H9 (cell line): ENCODE measurements at regions not wholly inside any gene's neighbourhood (a gene's known extent, or its start where the extent isn't known, plus 50 kb on each side); places are given as distances from the start of the nearest gene placed in this dataset.

Experiments
- DNase-seq: peaks from one replicate; pipeline ENCODE4 v3.0.0-alpha.2; 2017
- H2AFZ ChIP-seq: one replicate; pipeline ENCODE4 v1.6.1; 2013; ENCODE audit warnings: mild to moderate bottlenecking, low read length, control low read depth, moderate library complexity
- H2AK5ac ChIP-seq: 2 replicates; pipeline ENCODE4 v1.6.1; 2013; ENCODE audit warnings: low read length, control low read depth, mixed read lengths; ENCODE audit not compliant: insufficient read length
- H2BK120ac ChIP-seq: one replicate; pipeline ENCODE4 v1.6.1; 2013; ENCODE audit warnings: low read depth, mild to moderate bottlenecking, low read length, control low read depth, inconsistent platforms; ENCODE audit not compliant: poor library complexity, severe bottlenecking
- H2BK12ac ChIP-seq: 2 replicates; pipeline ENCODE4 v1.6.1; 2013; ENCODE audit warnings: low read length, control low read depth, mixed read lengths, low read depth; ENCODE audit not compliant: insufficient read length
- H2BK15ac ChIP-seq: 2 replicates; pipeline ENCODE4 v1.6.1; 2013; ENCODE audit warnings: low read depth, low read length, control low read depth
- H2BK20ac ChIP-seq: one replicate; pipeline ENCODE4 v1.6.1; 2013; ENCODE audit warnings: low read depth, mild to moderate bottlenecking, low read length, control low read depth, inconsistent platforms; ENCODE audit not compliant: poor library complexity, severe bottlenecking
- H2BK5ac ChIP-seq: 2 replicates; pipeline ENCODE4 v1.6.1; 2013; ENCODE audit warnings: low read length, control low read depth, mixed read lengths; ENCODE audit not compliant: insufficient read length
- H3K14ac ChIP-seq: 2 replicates; pipeline ENCODE4 v1.6.1; 2013; ENCODE audit warnings: low read length, control low read depth; ENCODE audit not compliant: insufficient read depth
- H3K18ac ChIP-seq: 2 replicates; pipeline ENCODE4 v1.6.1; 2013; ENCODE audit warnings: low read depth, mild to moderate bottlenecking, mixed read lengths, low read length, control low read depth; ENCODE audit not compliant: insufficient read length
- H3K23ac ChIP-seq: 2 replicates; pipeline ENCODE4 v1.6.1; 2013; ENCODE audit warnings: low read length, control low read depth, mixed read lengths, low read depth; ENCODE audit not compliant: insufficient read length
- H3K23me2 ChIP-seq: 2 replicates; pipeline ENCODE4 v1.6.1; 2013; ENCODE audit warnings: low read depth, mild to moderate bottlenecking, mixed read lengths, low read length, control low read depth; ENCODE audit not compliant: insufficient read length, poor library complexity, severe bottlenecking
- H3K27ac ChIP-seq: 2 replicates; pipeline ENCODE4 v1.5.1; 2013; ENCODE audit warnings: low read length, control low read depth, mixed read lengths, low read depth; ENCODE audit not compliant: insufficient read length
- H3K27me3 ChIP-seq: 2 replicates; pipeline ENCODE4 v1.6.1; 2013; ENCODE audit warnings: low read length, control low read depth, inconsistent platforms; ENCODE audit not compliant: insufficient read depth
- H3K4ac ChIP-seq: 2 replicates; pipeline ENCODE4 v1.6.1; 2013; ENCODE audit warnings: low read depth, mild to moderate bottlenecking, control low read depth, inconsistent platforms, low read length, moderate library complexity
- H3K4me1 ChIP-seq: 2 replicates; pipeline ENCODE4 v1.6.1; 2013; ENCODE audit warnings: low read length, control low read depth, inconsistent platforms; ENCODE audit not compliant: insufficient read depth
- H3K4me2 ChIP-seq: 2 replicates; pipeline ENCODE4 v1.6.1; 2013; ENCODE audit warnings: low read length, control low read depth, mixed read lengths; ENCODE audit not compliant: insufficient read length, insufficient read depth
- H3K56ac ChIP-seq: 2 replicates; pipeline ENCODE4 v1.6.1; 2013; ENCODE audit warnings: low read depth, mild to moderate bottlenecking, mixed read lengths, low read length, control low read depth; ENCODE audit not compliant: insufficient read length
- H3K79me1 ChIP-seq: 2 replicates; pipeline ENCODE4 v1.6.1; 2013; ENCODE audit warnings: low read depth, mild to moderate bottlenecking, moderate library complexity, low read length, control low read depth, inconsistent platforms; ENCODE audit not compliant: insufficient read depth, poor library complexity, severe bottlenecking
- H3K79me2 ChIP-seq: 2 replicates; pipeline ENCODE4 v1.6.1; 2013; ENCODE audit warnings: low read length, control low read depth, inconsistent platforms; ENCODE audit not compliant: insufficient read depth
- H3K9ac ChIP-seq: 2 replicates; pipeline ENCODE4 v1.6.1; 2013; ENCODE audit warnings: low read length, control low read depth, mixed read lengths; ENCODE audit not compliant: insufficient read length; ENCODE audit errors: extremely low read depth
- H3K9me3 ChIP-seq: one replicate; pipeline ENCODE4 v1.6.1; 2013; ENCODE audit warnings: low read depth, low read length, inconsistent platforms; ENCODE audit not compliant: control insufficient read depth
- H3T11ph ChIP-seq: one replicate; pipeline ENCODE4 v1.6.1; 2013; ENCODE audit warnings: mild to moderate bottlenecking, low read length, control low read depth, inconsistent platforms
- H4K20me1 ChIP-seq: one replicate; pipeline ENCODE4 v1.6.1; 2013; ENCODE audit not compliant: control insufficient read depth, insufficient read length, insufficient read depth
- H4K5ac ChIP-seq: 2 replicates; pipeline ENCODE4 v1.6.1; 2013; ENCODE audit warnings: low read depth, mild to moderate bottlenecking, mixed read lengths, low read length, control low read depth; ENCODE audit not compliant: insufficient read length
- H4K8ac ChIP-seq: replicated peaks from 2 replicates; pipeline ENCODE4 v1.6.1; 2013; ENCODE audit warnings: low read length, control low read depth, mixed read lengths, low read depth; ENCODE audit not compliant: insufficient read length
- H4K91ac ChIP-seq: 2 replicates; pipeline ENCODE4 v1.6.1; 2013; ENCODE audit warnings: low read depth, mild to moderate bottlenecking, moderate library complexity, mixed read lengths, low read length, control low read depth; ENCODE audit not compliant: insufficient read length
- H3K27ac Mint-ChIP-seq, 3 experiments: 2 replicates in 2 of 3; 3 replicates in 1 of 3; pipeline ENCODE4 v1.8.0; 2020 to 2021; ENCODE audit warnings: mixed read lengths in 3 of 3, mild to moderate bottlenecking in 1 of 3, moderate library complexity in 1 of 3
- H3K27me3 Mint-ChIP-seq: 2 replicates; pipeline ENCODE4 v1.8.0; 2021; ENCODE audit warnings: low read depth, mild to moderate bottlenecking, moderate library complexity, mixed read lengths
- H3K36me3 Mint-ChIP-seq, 3 experiments: 2 replicates in 2 of 3; 3 replicates in 1 of 3; pipeline ENCODE4 v1.8.0; 2020 to 2021; ENCODE audit warnings: low read depth in 3 of 3, mixed read lengths in 3 of 3; ENCODE audit not compliant: insufficient read depth in 1 of 3
- H3K4me1 Mint-ChIP-seq, 2 experiments: 2 replicates each; pipeline ENCODE4 v1.8.0; 2020; ENCODE audit warnings: mixed read lengths in 2 of 2
- H3K4me3 Mint-ChIP-seq, 2 experiments: 2 replicates in 1 of 2; 3 replicates in 1 of 2; pipeline ENCODE4 v1.8.0; 2020 to 2021; ENCODE audit warnings: mild to moderate bottlenecking in 2 of 2, mixed read lengths in 2 of 2, moderate library complexity in 1 of 2
- H3K9me3 Mint-ChIP-seq, 2 experiments: 2 replicates in 1 of 2; 3 replicates in 1 of 2; pipeline ENCODE4 v1.8.0; 2020; ENCODE audit warnings: mild to moderate bottlenecking in 2 of 2, mixed read lengths in 2 of 2, moderate library complexity in 1 of 2
- WGBS: extraction: QIAGEN DNeasy Blood & Tissue Kit; methylation state at CpG from one replicate; pipeline ENCODE4 v1.1.7; 2013; ENCODE audit warnings: missing lambda C conversion rate, low lambda C conversion rate, mixed read lengths; ENCODE audit not compliant: insufficient read length; ENCODE audit errors: extremely low coverage; 5-methylcytosine and 5-hydroxymethylcytosine counted together
- TF ChIP-seq, protein P1 (sequence below): fragments of 200-600 bp; sonication (generic); conservative IDR thresholded peaks from 3 replicates; pipeline ENCODE4 v1.8.0; 2021; ENCODE audit warnings: antibody characterized with exemption, mild to moderate bottlenecking

DNA sequence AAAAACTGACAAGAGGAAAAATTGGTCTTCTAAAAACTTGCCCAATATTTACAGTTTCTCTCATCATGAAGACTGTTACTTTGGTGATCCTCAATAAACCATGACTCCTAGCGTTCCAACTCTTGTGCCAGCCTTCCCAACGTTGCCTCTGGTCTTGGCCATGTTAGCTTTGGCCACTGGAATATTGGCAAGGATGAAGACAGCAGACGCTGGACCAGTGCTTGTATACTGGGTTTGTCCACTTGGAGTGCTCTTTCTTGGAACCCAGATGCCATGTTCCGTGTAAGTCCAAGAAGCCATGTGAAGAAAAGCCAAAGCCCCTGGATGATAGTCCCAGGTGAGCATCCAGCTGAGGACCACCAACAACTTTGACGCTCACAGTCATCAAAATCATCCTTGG lies 379.6 kb downstream of the NUAK1 start:
- Histone ChIP-seq H2AK5ac (no peak overlapping the region), H3K9me3 (no peaks in the 10 kb centered on the region), H2BK20ac (no peak overlapping the region), H3K4me2 (no peak overlapping the region), H2BK120ac (no peak overlapping the region), H3K4ac (no peak overlapping the region), H3K9ac (no peak overlapping the region), H4K20me1 (no peaks in the 10 kb centered on the region), H3K27me3 (no peaks in the 10 kb centered on the region), H3K56ac (no peak overlapping the region), H3K23me2 (no peaks in the 10 kb centered on the region), H2AFZ (no peak overlapping the region), H3K14ac (no peak overlapping the region), H3K18ac (no peak overlapping the region), H4K8ac (no peak overlapping the region), H2BK5ac (no peak overlapping the region), H3K79me1 (no peaks in the 10 kb centered on the region), H2BK12ac (no peak overlapping the region), H3K79me2 (no peaks in the 10 kb centered on the region), H3K23ac (no peak overlapping the region), H3T11ph (no peak overlapping the region), H4K91ac (no peak overlapping the region), H3K27ac (no peak overlapping the region), H3K4me1 (no peaks in the 10 kb centered on the region), H4K5ac (no peak overlapping the region), H2BK15ac (no peak overlapping the region)
- Mint-ChIP-seq H3K4me3 (no peak overlapping the region), H3K27me3 (no peaks in the 10 kb centered on the region), H3K27ac (no peak overlapping the region), H3K4me1 (peaks cover 0 to 6% of the 10 kb centered on the region in 2 experiments; a peak in 1 of 4 replicates), H3K36me3 (peaks cover 0 to 4% (median 0%) of the 10 kb centered on the region in 3 experiments; a peak in 1 of 7 replicates), H3K9me3 (no peaks in the 10 kb centered on the region; a peak in 1 of 5 replicates)
- TF ChIP-seq, protein P1, sequence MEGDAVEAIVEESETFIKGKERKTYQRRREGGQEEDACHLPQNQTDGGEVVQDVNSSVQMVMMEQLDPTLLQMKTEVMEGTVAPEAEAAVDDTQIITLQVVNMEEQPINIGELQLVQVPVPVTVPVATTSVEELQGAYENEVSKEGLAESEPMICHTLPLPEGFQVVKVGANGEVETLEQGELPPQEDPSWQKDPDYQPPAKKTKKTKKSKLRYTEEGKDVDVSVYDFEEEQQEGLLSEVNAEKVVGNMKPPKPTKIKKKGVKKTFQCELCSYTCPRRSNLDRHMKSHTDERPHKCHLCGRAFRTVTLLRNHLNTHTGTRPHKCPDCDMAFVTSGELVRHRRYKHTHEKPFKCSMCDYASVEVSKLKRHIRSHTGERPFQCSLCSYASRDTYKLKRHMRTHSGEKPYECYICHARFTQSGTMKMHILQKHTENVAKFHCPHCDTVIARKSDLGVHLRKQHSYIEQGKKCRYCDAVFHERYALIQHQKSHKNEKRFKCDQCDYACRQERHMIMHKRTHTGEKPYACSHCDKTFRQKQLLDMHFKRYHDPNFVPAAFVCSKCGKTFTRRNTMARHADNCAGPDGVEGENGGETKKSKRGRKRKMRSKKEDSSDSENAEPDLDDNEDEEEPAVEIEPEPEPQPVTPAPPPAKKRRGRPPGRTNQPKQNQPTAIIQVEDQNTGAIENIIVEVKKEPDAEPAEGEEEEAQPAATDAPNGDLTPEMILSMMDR = 0 out of 3 replicates have a peak, but pooled peaks have one; percentile 18
- DNase-seq = no peak
- WGBS = no CpG with 5 or more reads among the region's 5 CpGs
